GM12891 (cell line): ENCODE measurements at regions not wholly inside any gene's neighbourhood (a gene's known extent, or its start where the extent isn't known, plus 50 kb on each side); places are given as distances from the start of the nearest gene placed in this dataset.

Experiments used
- PAX5 ChIP-seq: IDR thresholded peaks from 2 replicates; pipeline ENCODE4 v1.6.1; 2011; ENCODE audit warnings: low read length, moderate library complexity, mild to moderate bottlenecking; ENCODE audit not compliant: insufficient read depth, severe bottlenecking
- POLR2A ChIP-seq: IDR thresholded peaks from 2 replicates; pipeline ENCODE4 v1.6.1; 2011; ENCODE audit warnings: low read depth, low read length, control low read depth
- POLR2AphosphoS5 ChIP-seq: IDR thresholded peaks from 2 replicates; pipeline ENCODE4 v1.6.1; 2011; ENCODE audit warnings: low read depth, low read length, control low read depth
- POU2F2 ChIP-seq: IDR thresholded peaks from 2 replicates; pipeline ENCODE4 v1.6.1; 2011; ENCODE audit warnings: low read depth, mild to moderate bottlenecking, control low read depth, low read length, moderate library complexity
- TAF1 ChIP-seq: IDR thresholded peaks from 2 replicates; pipeline ENCODE4 v1.6.1; 2011; ENCODE audit warnings: low read depth, low read length, control low read depth

- no peak for TF ChIP-seq POLR2AphosphoS5
- no peak for TF ChIP-seq POLR2A
- TF ChIP-seq PAX5 = no peak
- no peak for TF ChIP-seq POU2F2
- no peak for TF ChIP-seq TAF1
Measured at GRCh38 chr6:10271982-10272381, 142.9 kb downstream of the TFAP2A start.
